ENCODE measurements at regions not wholly inside any gene's neighbourhood (a gene's known extent, or its start where the extent isn't known, plus 50 kb on each side); places are given as distances from the start of the nearest gene placed in this dataset.

DNA sequence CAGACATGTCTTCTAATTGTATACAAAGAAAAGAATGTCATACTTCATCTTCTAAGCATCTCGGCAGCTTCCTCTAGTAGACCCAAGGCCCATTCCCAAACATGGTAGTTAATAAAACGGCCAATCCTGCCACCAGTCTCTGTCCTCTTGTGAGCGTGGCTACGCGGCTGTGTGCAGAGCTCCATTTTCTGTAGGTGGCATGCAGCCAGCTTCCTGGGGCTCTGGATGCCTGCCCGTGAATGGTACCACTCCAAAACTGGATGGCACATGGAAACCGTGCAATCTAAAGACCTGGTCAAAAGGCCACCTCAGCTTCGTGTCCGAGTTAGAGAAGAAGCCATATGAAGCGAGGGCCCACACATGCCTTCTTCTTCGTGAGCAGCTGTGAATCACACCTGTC, 110.7 kb downstream of the SIPA1L2 start:
- DNase-seq (ENCODE audit: low spot score): no peak

DNA sequence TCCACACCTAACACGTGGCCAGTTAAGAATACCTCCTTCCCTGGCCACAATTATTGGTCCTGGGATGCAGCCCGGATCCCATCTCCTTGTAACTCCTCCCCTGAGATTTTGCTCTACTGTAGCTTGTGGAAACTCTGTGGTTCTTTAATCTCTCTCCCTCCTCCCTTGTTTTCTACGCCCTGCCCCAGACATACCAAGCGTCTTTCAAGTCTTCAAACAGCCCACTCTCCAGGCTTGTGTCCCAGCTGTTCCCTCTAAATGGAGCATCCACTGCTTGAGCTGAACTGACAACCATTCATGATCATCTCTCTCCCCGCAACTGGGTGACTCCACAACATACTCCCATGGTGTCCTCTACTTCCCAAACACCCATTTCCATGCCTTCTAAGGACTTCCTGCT, 111.6 kb downstream of the SIPA1L2 start:
- no peak for DNase-seq (ENCODE audit: low spot score)

DNA sequence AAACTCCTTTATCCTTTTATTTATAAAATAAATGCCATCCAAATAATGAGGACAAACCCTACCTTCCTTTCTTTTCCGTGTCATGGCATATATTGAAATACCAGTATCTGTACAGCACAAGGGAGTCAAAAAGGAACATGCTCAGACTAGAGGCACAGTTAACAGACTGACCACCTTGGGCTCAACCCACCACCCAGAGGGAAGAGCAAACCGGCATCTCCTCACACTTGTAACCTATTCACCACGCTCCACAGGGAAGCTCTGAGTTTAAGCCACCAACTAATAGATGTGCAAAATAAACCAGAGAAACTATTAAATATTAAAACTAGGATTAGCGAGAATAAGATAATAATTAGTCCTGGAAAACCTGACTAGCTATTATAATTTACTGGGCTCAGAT, 112.7 kb downstream of the SIPA1L2 start:
- DNase-seq (ENCODE audit: low spot score): no peak

DNA sequence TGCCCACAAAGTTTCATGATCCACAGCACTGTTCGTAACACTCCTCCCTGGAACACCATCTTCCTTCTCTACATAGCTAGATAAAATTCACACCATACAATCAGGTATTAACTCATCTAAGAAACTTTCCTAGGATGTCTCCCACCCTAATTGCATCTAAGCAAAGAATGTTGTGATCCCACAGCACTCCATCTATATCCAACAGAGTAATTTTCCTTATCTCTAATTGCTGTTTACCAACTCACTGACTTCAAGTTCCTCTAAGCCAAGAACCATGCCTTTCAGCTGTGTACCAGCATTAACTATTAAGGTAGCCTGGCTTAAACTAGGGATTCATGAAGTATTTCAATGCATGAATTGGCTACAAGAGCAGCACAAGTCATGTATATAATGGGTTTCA, 114.2 kb downstream of the SIPA1L2 start:
- no peak for DNase-seq (ENCODE audit: low spot score)

DNA sequence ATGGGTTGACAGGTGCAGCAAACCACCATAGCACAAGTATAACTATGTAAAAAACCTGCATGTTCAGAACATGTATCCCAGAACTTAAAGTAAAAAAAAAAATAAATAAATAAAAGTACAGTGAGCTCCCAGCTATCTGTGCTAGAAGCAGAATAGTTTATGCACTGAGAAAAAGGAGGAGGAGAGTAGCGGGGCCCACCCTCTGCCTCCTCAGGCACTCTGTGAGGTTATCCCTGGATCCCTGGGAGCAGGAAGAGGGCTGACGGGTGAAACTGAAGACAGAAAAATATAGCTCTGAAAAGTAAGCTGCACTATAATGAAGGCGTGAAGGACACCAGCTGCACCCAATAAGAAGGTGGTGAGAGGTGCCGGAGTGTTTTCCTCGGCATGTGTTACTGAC, 117.2 kb downstream of the SIPA1L2 start:
- no peak for DNase-seq (ENCODE audit: low spot score)

DNA sequence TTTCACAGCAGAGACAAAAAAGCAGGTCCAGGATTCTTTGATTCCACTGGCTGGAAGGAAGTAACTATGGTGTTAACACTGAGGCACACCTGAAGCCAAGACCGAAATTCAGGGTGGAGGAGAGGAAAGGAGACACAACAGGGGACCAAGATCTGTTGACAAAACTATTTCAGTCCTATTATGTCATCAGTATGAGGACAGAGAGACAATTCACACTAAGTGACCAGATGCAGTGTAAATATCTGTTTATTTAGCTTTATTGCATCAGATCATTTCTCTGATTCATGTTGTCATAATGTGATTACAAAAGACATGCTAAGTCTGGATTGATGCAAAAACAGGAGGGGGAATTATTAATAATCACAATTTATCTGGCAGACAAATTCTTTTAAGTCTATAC, 118.8 kb downstream of the SIPA1L2 start:
- DNase-seq (ENCODE audit: low spot score): no peak

DNA sequence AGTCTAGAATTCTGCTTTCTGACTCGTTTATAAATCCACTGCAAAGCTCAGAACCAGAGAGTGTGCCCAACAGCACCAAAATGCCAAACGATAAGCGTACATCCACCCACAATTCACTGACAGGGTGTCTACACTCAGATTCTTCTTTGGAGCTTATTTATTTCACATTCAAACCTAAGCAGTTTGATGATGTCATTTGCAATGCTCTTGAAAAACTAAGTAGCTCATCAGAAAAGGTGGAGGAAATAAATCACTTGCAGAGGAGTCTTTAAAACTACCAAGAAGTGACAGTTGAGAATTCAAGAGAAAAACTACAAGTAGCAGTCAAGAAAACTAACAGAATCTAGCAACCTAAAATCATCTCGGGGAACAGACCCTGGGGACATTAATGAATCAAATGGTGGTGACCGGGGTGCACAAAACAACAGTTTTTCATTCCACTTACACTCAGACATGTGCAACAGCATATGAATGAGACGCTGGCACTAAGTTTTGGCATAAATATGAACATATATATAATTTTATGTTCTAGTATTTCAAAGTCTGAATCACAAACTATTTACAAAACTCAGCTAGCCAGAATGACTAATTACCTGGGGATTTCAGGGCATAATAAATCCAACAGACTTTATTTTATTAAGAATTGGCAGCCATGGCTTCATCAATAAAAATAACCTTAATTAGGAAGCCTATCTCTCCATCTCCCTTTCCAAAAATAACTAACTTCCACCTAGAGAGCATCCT, 119.4 kb downstream of the SIPA1L2 start:
- no peak for DNase-seq (ENCODE audit: low spot score)

DNA sequence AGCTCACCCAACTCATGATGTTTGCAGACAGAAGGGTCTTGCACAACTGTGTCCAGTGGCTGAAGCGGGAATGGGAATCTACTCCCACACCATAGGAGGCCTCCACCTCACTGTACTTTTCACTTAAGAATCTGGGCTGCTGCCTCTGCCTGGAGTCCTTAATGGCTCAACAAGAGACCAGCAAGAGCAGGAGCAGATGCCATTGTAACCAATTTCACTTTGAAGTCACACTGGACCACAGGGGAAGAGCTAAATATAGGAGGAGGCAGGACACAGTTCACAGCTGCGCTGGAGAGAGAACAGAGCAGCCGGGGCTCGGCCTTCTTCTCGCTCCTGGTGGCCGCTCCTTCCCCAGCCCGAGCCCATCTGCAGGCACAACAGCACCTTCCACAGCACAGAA, 120.4 kb downstream of the SIPA1L2 start:
- DNase-seq (ENCODE audit: low spot score): no peak

DNA sequence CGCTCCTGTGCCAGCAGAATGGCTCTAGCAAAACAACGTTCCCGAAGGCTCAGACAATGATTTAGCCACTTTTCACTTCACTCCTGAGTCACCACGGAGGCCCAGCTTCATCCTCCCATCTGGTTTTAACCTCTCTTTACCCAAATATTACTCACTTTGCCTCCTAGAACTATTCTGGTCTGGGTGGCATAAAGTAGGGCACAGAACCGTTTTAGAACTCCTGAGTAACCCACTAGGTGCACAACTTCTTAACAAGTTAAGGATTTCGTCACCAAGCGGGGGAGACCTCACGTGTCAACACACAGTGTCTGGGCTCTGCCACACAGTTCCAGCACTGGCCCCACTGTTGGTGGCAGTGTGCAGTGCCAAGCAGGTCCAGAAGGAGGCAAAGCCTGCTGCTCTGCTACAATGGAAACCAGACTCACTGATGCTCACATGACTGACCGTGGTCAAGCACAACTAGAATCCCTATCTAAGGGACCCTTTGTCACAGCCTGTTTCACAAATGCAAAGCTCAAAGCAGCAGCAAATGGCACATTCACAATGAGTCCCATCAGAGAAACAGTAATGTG, 121.7 kb downstream of the SIPA1L2 start:
- no peak for DNase-seq (ENCODE audit: low spot score)

DNA sequence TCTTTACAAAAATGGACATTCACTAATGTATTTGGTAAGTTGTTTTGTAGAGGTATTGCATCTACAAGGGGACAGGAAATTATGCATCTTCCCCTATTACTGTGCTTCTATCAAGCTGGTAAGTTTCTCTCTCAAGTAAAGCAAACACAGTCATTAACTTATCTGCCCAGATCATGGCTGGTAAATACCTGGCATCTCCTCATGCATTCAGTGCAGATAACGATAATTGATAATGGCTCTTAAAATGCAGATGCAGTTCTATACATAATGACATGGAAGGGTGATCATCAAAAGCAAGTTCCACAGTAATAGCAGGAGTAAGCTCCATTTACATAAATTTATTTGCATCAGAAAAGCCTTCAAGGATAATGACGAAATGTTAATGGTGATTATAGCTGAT, 122.4 kb downstream of the SIPA1L2 start:
- no peak for DNase-seq (ENCODE audit: low spot score)

DNA sequence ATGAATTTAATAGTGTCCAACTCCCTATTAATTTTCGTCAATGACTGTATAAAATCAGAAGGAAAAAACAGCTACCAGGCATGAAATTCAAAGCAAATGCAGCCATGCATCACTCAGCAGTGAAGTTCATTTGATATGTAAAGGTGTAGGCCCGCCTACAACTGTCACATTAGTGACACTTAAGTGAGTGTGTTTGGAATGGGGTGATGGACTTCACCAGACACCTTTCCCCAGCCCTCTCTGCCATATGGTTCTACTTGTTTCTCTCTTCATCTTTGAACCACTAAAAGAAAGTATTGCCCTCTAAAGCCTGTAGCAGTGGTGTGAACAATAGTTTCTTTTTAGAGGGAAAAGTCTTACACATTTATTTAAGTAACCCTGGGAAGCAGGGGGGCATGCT, 124.0 kb downstream of the SIPA1L2 start:
- no peak for DNase-seq (ENCODE audit: low spot score)

DNA sequence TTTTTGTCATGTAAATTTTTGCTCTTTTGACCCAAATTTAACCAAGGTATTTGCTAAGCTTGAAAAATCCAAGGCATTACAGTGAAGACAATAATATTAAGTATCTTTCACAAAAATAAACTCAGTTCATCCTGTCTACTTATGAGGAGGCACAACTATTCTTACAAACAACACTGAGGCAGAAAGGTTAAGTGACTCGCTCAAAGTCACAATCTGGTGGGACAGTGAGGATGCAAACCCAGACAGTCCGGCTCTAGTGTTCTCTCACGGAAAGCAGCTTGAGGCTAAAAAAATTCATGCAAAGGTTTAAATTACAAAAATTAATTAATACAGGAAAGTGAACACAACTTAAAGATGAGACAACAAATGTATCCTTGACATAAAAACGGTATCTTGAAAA, 125.3 kb downstream of the SIPA1L2 start:
- DNase-seq (ENCODE audit: low spot score): no peak

DNA sequence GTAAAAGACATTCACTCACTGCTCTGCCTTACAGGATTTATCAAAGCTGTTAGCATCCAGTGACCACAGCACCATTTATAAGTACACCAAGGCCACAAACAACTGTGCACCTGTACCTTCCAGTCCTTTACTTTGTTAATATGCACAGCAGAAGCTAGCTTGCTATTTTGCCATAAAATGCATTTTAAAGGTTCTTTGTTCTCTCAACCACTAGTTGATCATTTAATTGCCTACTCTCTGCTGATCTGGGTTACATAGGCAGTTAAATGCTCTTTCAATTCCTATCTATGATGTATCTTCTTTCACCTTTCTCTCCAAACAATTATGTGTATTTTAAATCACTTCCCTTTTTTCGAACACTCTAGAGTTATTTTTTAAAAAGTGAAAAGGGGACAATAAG, 126.4 kb downstream of the SIPA1L2 start:
- DNase-seq (ENCODE audit: low spot score): no peak

DNA sequence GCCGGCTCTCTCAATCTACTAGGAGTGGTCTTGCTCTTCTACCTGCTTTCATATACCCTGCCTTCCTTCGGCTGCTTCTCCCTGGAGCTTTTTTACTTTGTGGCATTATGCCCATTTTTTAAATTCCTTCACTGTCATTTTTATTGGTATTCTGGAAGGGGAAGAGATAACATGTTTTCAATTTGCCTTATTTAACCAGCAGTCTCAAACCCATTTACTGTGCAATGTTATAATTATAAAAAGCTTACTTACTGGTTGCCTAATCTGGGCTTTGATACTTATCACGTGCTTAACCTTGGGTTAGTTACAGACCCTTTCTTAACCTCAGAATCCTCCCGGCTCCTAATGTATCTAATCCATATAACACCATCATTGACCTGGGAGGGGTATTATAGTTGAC, 128.1 kb downstream of the SIPA1L2 start:
- no peak for DNase-seq (ENCODE audit: low spot score)

DNA sequence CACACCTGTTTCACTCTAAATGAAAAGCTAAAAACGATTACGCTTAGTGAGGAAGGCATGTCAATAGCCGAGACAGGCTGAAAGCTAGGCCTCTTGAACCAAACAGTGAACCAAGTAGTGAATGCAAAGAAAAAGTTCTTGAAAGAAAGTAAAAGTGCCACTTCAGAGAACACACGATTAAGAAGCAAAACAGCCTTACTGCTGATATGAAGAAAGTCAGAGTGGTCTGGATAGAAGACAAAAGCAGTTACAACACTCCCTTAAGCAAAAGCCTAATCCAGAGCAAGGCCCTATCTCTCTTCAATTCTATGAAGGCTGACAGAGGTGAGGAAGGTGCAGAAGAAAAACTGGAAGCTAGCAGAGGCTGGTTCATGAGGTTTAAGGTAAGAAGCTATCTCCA, 130.7 kb downstream of the SIPA1L2 start:
- no peak for DNase-seq (ENCODE audit: low spot score)

DNA sequence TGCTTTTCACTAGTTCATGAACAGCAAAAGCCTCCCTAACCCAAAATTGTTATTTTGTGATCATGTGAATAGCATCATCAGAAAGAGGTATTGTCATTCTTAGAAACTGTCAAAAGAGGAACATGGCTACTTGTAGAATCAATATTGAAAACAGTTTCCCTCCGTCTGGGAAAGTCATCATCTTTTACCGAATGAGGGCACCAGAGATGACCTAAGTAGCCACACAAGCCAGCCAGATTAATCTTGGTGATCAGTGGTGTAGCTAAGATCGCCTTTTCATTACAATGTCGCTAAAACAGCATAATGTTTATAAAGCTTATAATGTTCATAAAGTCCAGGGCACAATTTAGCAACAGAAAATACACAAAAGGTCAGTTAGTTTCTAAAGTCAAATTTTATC, 136.1 kb downstream of the SIPA1L2 start:
- DNase-seq (ENCODE audit: low spot score): no peak

DNA sequence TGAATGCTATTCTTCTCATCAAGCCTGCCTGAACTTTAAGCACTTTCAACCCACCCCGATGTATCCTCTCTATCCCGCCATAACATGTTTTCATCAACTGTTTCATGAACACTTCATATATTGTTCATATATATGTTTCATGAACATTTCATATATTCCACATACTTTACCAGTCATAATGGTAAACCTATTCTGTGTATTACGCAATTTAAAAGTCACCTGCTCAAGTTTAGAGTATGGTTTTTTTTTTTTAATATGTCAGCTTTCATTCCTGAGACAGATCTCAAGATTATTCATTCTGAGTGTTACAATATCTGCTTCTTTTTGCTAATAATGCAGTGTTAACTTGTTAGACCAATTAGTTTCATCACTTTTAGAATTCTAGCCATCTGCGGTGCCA, 140.7 kb downstream of the SIPA1L2 start:
- no peak for DNase-seq (ENCODE audit: low spot score)

DNA sequence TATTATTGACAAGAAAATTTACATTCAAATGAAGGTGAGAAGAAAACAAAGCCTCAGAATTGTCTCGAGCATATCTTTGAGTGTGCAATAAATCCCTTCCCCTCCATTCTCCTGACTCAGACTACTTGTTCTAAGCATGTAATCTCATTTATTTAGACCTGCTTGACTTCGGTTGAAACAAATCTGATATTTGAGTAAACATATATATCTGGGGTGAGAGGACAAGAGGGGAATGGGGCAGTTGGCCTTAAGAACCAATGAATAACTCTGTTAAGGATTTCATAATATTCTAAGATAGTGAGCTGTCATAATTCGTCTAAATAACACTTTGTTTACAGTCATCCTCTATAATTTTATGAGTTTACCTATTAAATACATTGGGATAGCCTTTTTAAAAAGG, 142.7 kb downstream of the SIPA1L2 start:
- DNase-seq (ENCODE audit: low spot score): no peak

DNA sequence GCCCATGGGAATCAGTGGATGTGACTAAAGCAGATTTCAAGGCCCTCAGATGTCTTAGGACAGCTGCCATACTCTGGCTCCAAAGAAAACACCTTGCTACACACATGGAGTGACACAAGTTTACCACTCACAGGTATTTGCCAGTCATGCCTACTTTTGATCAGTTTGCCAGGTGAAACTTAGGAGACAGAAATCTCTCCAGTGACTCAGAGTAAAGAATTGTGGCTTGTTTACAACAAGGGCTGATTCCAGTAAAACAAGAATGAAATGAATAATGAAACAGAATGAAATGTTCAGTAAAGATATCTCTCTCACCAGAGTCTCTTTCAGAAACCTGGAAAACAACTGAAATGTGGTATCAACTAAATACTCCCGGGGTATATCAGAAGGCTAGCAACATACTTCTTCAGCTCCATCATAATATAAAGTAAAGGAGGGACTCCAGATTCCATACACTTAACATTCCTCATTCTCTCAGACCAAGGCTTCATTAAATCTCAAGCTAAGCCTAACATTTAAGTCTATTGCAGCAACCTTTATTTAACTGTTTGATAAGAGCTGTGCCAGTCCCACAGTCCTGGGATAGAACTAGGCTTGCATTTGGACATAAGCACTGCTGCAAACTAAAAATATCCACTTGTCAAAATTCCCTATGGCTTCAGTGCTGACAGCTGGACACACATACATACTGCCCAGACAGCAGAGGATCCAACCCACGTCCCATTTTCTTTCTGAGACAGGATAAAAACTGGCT, 143.3 kb downstream of the SIPA1L2 start:
- DNase-seq (ENCODE audit: low spot score): no peak

DNA sequence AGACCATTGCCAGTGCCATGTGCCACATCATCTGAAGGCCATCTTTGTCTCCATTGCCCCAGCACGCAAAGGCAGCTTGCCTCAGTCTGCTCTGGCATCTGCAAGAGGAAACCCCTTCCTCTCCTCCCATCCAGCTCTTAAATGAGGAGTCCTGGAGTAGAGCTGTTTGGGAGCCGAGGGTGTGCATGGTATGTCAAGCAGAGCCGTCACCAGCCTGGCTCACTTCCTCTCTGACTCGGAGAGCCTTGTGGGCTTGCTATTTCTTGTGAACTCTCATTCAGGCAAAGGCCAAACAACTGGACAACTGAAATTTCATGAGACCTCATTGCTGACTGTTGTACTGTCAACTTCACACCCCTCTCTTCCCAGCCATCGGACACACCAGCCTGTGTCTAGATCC, 143.9 kb downstream of the SIPA1L2 start:
- no peak for DNase-seq (ENCODE audit: low spot score)

DNA sequence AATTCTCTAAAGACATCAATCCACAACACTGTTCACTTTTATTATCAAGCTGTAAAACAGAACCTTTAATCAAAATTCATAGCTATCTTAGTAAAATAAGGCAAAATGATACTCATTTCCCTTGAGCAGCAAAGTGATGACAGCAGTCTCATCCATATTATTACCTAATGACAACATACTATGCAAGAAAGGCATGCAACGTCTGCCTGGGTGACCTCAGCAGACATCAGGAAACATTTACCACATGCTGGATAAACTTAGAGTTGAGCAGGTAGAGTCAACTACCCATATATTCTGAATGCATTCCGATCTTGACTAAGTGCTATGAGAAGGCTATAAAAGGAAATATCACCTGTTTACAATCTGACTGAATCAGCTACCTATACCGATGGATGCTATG, 145.1 kb downstream of the SIPA1L2 start:
- no peak for DNase-seq (ENCODE audit: low spot score)

DNA sequence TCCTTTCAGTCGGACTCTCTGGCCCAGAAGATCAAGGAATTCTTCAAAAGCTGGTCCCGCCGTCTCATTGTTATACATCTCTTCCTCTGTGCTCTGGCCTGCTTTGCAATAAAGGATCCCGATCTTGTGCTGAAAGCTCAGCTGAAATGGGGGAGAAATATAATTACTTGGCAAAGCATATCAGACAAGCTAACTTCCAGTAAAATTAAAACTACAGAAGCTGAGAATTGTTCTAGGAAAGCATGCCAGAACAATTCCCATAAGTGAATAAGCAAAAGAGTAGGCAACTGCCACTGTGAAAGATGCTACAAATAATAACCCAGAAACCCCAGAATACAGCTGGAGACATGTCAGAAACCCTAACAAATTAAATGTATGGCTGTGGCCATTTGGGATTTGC, 146.1 kb downstream of the SIPA1L2 start:
- no peak for DNase-seq (ENCODE audit: low spot score)

DNA sequence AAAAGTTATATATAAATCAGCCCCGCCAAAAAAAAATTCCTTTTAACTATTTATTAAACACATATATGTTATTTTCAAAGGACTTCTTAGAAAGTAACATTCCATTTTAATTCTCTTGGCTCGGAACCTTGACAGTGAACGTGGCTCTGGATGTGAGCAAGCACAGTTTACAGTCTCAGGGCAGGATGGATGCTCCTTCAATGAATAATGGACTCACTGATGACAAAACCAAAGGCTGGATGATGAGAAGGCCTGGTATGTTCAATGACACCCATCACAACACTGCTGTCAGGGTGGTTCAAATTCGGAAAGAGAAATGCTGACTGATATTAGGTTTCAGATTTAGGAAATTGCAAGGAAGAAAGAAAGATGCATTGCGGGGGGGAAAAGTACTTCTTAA, 148.8 kb downstream of the SIPA1L2 start:
- no peak for DNase-seq (ENCODE audit: low spot score)

DNA sequence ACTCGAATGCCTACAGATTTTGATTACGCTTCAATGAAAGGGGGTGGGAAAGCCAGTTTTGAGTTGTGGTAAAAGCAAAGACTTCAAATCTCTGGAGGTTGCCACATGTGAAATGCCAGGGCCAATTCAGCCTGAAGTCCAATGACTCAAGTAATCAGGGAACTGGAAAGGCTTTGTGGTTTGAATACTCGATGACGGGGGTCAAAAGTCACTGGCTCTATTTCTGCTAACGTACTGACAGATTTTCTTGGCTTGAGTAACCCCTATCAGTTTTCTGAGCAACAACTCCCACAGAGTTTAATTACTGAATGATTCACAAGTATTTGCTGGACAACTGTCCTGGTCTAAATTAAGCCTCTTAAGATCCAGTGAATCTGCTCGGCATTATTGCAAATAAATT, 152.2 kb downstream of the SIPA1L2 start:
- no peak for DNase-seq (ENCODE audit: low spot score)
